Thyroid gland (tissue), 4 donors: ENCODE measurements at regions not wholly inside any gene's neighbourhood (a gene's known extent, or its start where the extent isn't known, plus 50 kb on each side); places are given as distances from the start of the nearest gene placed in this dataset.

ENCODE experiments used
- CTCF ChIP-seq, 6 experiments: fragments of 200-600 bp in 3 of 6; fragments of 450-650 bp in 3 of 6; sonication (generic) in 3 of 6; IDR thresholded peaks; one replicate each; pipeline ENCODE4 v1.5.1; 2016 to 2019; ENCODE audit warnings: antibody characterized with exemption in 6 of 6, mild to moderate bottlenecking in 2 of 6, inconsistent platforms in 1 of 6, moderate library complexity in 1 of 6
- POLR2A ChIP-seq, 2 donors: fragments of 450-650 bp; IDR thresholded peaks; one replicate each; pipeline ENCODE4 v1.6.1; 2017; ENCODE audit warnings: antibody characterized with exemption in 2 of 2, mild to moderate bottlenecking in 2 of 2, moderate library complexity in 1 of 2

GRCh38 chr17:77566151-77566550 lies 392.4 kb upstream of the TNRC6C start:
- TF ChIP-seq CTCF (IDR thresholded peaks at IDR 0.05): no peak
- TF ChIP-seq POLR2A (IDR thresholded peaks at IDR 0.05): no peak
